Immature natural killer cell (primary cell): ENCODE measurements at regions not wholly inside any gene's neighbourhood (a gene's known extent, or its start where the extent isn't known, plus 50 kb on each side); places are given as distances from the start of the nearest gene placed in this dataset.
"Not testable (repeated sequence)": the region's sequence is repeated elsewhere in the genome, so short reads cannot be mapped to it uniquely, and the experiment has no call there.

ENCODE experiments used
- DNase-seq, 3 donors: peaks; one replicate each; pipeline ENCODE4 v3.0.0; 2022; ENCODE audit warnings: mixed read lengths in 1 of 3
- H3K27ac Mint-ChIP-seq, 6 donors: one replicate each; pipeline ENCODE4 v1.8.0; 2020; ENCODE audit warnings: mixed read lengths in 6 of 6, mild to moderate bottlenecking in 5 of 6, inconsistent platforms in 4 of 6, moderate library complexity in 3 of 6
- H3K27me3 Mint-ChIP-seq, 3 donors: one replicate each; pipeline ENCODE4 v1.8.0; 2020 to 2021; ENCODE audit warnings: low read depth in 3 of 3, mild to moderate bottlenecking in 3 of 3, mixed read lengths in 3 of 3, moderate library complexity in 3 of 3, inconsistent platforms in 1 of 3
- H3K36me3 Mint-ChIP-seq, 3 donors: one replicate each; pipeline ENCODE4 v1.8.0; 2020; ENCODE audit warnings: mixed read lengths in 3 of 3, inconsistent platforms in 2 of 3, mild to moderate bottlenecking in 2 of 3
- H3K4me1 Mint-ChIP-seq, 2 donors: one replicate each; pipeline ENCODE4 v1.8.0; 2020; ENCODE audit warnings: inconsistent platforms in 2 of 2, mild to moderate bottlenecking in 2 of 2, mixed read lengths in 2 of 2, moderate library complexity in 1 of 2
- H3K4me3 Mint-ChIP-seq, 5 donors: one replicate each; pipeline ENCODE4 v1.8.0; 2020; ENCODE audit warnings: mild to moderate bottlenecking in 5 of 5, mixed read lengths in 5 of 5, inconsistent platforms in 3 of 5, moderate library complexity in 3 of 5
- H3K9me3 Mint-ChIP-seq, 6 donors: one replicate each; pipeline ENCODE4 v1.8.0; 2020; ENCODE audit warnings: mild to moderate bottlenecking in 6 of 6, mixed read lengths in 6 of 6, inconsistent platforms in 4 of 6, moderate library complexity in 3 of 6

DNA sequence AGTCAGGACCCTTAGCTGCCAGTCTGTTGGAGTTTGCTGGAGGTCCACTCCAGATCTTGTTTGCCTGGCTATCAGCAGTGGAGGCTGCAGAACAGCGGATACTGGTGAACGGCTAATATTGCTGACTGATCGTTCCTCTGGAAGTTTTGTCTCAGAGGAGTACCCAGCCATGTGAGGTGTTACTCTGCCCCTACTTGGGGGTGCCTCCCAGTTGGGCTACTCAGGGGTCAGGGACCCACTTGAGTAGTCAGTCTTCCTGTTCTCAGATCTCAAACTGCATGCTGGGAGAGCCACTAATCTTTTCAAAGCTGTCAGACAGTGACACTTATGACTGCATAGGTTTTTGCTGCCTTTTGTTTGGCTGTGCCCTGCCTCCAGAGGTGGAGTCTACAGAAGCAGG lies 160.5 kb downstream of the OR4A47 start:
- not testable (repeated sequence) for H3K36me3 Mint-ChIP-seq, H3K4me3 Mint-ChIP-seq, H3K27ac Mint-ChIP-seq, H3K27me3 Mint-ChIP-seq, H3K4me1 Mint-ChIP-seq, DNase-seq
- peaks cover 8 to 52% (median 43%) of the 10 kb centered on the region in 6 donors for H3K9me3 Mint-ChIP-seq

DNA sequence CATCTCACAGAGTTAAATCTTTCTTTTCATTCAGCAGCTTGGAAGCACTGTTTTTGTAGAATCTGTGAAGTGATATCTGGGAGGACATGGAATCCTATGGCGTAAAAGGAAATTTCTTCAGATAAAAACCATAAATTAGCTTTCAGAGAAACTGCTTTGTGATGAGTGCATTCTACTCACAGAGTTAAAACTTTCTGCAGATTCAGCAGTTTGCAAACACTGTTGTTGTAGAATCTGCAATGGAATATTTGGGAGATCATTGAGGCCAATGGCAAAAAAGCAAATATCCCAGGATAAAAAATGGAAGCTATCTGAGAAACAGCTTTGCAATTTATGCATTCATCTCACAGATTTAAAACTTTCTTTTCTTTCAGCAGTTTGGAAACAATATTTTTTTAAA lies 180.6 kb downstream of the OR4A47 start:
- DNase-seq, result no peak
- peaks cover 11 to 51% (median 49%) of the 10 kb centered on the region in 6 donors for H3K9me3 Mint-ChIP-seq
- no peaks in the 10 kb centered on the region for H3K4me1 Mint-ChIP-seq

DNA sequence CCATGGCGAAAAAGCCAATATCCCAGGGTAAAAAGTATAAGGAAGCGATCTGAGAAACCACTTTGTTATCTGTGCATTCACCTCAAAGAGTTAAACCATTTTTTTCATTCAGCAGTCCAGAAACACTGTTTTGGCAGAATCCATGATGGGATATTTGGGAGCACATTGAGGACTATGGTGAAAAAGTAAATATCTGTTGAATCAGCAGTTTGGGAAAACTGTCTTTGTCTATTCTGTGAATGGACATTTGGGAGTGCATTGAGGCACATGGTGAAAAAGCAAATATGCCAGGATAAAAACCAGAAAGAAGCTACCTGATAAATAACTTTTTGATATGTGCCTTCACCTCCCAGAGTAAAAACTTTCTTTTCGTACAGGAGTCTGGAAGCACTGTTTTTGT lies 187.4 kb downstream of the OR4A47 start:
- Mint-ChIP-seq H3K36me3 (peaks cover 0 to 5% (median 0%) of the 10 kb centered on the region in 3 donors), H3K9me3 (peaks cover 5 to 75% (median 67%) of the 10 kb centered on the region in 6 donors), H3K27ac (no peak overlapping the region), H3K4me1 (no peaks in the 10 kb centered on the region), H3K27me3 (peaks cover 0 to 4% (median 0%) of the 10 kb centered on the region in 3 donors), H3K4me3 (no peak overlapping the region)
- DNase-seq, result no peak

More for the DNA sequence above, 180.6 kb downstream of the OR4A47 start:
- Mint-ChIP-seq H3K4me3 (no peak overlapping the region), H3K36me3 (no peaks in the 10 kb centered on the region), H3K27me3 (no peaks in the 10 kb centered on the region), H3K27ac (no peak overlapping the region)

DNA sequence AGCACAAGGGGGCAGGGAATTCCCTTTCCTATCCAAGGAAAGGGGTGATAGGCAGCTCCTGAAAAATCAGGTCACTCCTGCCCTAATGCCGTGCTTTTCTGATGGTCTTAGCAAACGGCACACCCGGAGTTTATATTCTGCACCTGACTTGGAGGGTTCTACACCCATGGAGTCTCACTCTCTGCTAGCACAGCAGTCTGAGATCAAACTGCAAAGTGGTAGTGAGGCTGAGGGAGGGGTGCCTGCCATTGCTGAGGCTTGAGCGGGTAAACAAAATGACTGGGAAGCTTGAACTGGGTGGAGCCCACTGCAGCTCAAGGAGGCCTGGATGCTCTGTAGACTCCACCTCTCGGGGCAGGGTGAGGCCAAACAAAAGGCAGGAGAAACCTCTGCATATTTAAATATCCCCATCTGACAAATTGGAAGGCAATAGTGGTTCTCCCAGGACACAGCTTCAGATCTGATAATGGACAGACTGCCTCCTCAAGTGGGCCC lies 194.7 kb downstream of the OR4A47 start:
- no peak for DNase-seq
- Mint-ChIP-seq H3K9me3 (peaks cover 17 to 68% (median 53%) of the 10 kb centered on the region in 6 donors), H3K4me1 (no peaks in the 10 kb centered on the region)

GRCh38 chr11:48729503-48729902 lies 240.9 kb downstream of the OR4A47 start:
- H3K4me1 Mint-ChIP-seq, H3K27ac Mint-ChIP-seq, H3K4me3 Mint-ChIP-seq, H3K36me3 Mint-ChIP-seq, DNase-seq, H3K27me3 Mint-ChIP-seq: not testable (repeated sequence)
- H3K9me3 Mint-ChIP-seq, result peaks cover 10 to 55% (median 44%) of the 10 kb centered on the region in 6 donors

More for the DNA sequence above, 194.7 kb downstream of the OR4A47 start:
- Mint-ChIP-seq H3K27ac (no peak overlapping the region), H3K36me3 (peaks cover 3 to 5% (median 3%) of the 10 kb centered on the region in 3 donors), H3K4me3 (no peak overlapping the region), H3K27me3 (peaks cover 0 to 5% (median 0%) of the 10 kb centered on the region in 3 donors)

GRCh38 chr11:48750081-48750480 lies 233.6 kb downstream of the TRIM51G start:
- H3K9me3 Mint-ChIP-seq, result peaks cover 2 to 25% (median 18%) of the 10 kb centered on the region in 6 donors
- H3K27ac Mint-ChIP-seq, DNase-seq: not testable (repeated sequence)

More at GRCh38 chr11:48750081-48750480, 233.6 kb downstream of the TRIM51G start:
- not testable (repeated sequence) for H3K27me3 Mint-ChIP-seq, H3K4me1 Mint-ChIP-seq, H3K36me3 Mint-ChIP-seq, H3K4me3 Mint-ChIP-seq
